Suprapubic skin (tissue), 4 donors: ENCODE measurements at regions not wholly inside any gene's neighbourhood (a gene's known extent, or its start where the extent isn't known, plus 50 kb on each side); places are given as distances from the start of the nearest gene placed in this dataset.

Experiments
- DNase-seq, 2 donors: peaks; one replicate each; pipeline ENCODE4 v3.0.0-alpha.2; 2019; ENCODE audit warnings: low spot score in 2 of 2
- H3K27ac ChIP-seq: fragments of 200-600 bp; sonication (generic); one replicate; pipeline ENCODE4 v1.5.1; 2019
- H3K27me3 ChIP-seq: fragments of 200-600 bp; sonication (generic); one replicate; pipeline ENCODE4 v1.5.1; 2019
- H3K36me3 ChIP-seq: fragments of 200-600 bp; sonication (generic); one replicate; pipeline ENCODE4 v1.5.1; 2019
- H3K4me1 ChIP-seq: fragments of 200-600 bp; sonication (generic); one replicate; pipeline ENCODE4 v1.5.1; 2019
- H3K4me3 ChIP-seq: fragments of 200-600 bp; sonication (generic); one replicate; pipeline ENCODE4 v1.5.1; 2019; ENCODE audit warnings: mild to moderate bottlenecking
- H3K9me3 ChIP-seq: fragments of 200-600 bp; sonication (generic); one replicate; pipeline ENCODE4 v1.5.1; 2019
- EP300 ChIP-seq: sonication (generic); formaldehyde crosslinking; IDR thresholded peaks from one replicate; pipeline ENCODE4 v1.6.1; 2017; ENCODE audit warnings: antibody characterized with exemption
- POLR2A ChIP-seq, 2 donors: fragments of 450-650 bp; IDR thresholded peaks; one replicate each; pipeline ENCODE4 v1.6.1; 2017; ENCODE audit warnings: antibody characterized with exemption in 2 of 2, mild to moderate bottlenecking in 2 of 2, moderate library complexity in 2 of 2
- POLR2AphosphoS5 ChIP-seq, 3 donors: sonication (generic); formaldehyde crosslinking; IDR thresholded peaks; one replicate each; pipeline ENCODE4 v1.6.1; 2017; ENCODE audit warnings: antibody characterized with exemption in 3 of 3
- WGBS: methylation state at CpG from one replicate; pipeline ENCODE4 v1.1.5; 2018; 5-methylcytosine and 5-hydroxymethylcytosine counted together
- TF ChIP-seq, protein P1 (sequence below), 2 donors: fragments of 200-600 bp in 1 of 2; fragments of 450-650 bp in 1 of 2; sonication (generic) in 1 of 2; IDR thresholded peaks; one replicate each; pipeline ENCODE4 v1.5.1; 2016 to 2019; ENCODE audit warnings: antibody characterized with exemption in 2 of 2, mild to moderate bottlenecking in 1 of 2, moderate library complexity in 1 of 2

DNA sequence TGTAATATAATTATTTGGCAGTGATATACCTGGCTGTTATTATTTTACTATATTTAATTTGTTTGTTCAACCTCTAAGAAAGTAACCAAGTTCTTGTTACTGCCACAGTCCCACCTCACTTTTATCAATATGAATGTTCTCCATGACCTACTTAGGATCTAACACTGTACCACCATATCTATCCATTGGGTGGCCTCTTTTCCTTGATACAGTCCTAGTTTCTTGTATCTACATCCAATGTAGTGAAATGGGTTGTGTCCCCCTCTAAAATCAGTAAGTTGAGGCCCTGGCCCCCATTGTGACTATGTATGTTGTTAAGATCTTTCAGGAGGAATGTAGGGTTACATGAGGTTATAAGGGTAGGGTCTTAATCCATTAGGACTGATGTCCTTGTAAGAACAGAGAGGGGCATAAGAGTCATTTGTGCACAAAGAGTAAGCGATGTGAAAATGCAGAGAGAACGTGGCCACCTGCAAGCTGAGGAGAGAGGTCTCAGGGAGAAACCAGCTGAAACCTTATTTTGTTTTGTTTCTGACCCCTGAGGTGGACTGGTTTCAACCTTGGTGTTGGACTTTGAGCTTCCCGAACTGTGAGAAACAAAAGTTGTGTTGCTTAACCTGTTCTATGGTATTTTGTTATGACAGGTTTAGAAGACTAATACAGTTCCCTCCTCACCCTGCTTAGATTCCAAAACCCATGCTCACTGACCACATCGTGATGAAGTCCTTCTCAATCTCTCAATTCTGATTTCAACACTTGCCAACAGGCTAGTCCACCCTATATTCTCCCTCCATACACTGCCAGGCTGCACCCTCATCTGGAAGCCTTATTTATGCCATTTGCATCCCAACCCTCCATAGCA lies 387.3 kb upstream of the EPHA7 start:
- no peak overlapping the region for H3K4me3 ChIP-seq
- H3K9me3 ChIP-seq: peaks cover 2% of the 10 kb centered on the region
- H3K36me3 ChIP-seq: no peaks in the 10 kb centered on the region
- no peak for DNase-seq
- 82% methylated on average over 4 of the region's 4 CpGs for WGBS
- no peak overlapping the region for H3K27ac ChIP-seq
- H3K27me3 ChIP-seq: no peaks in the 10 kb centered on the region
- TF ChIP-seq POLR2AphosphoS5 (IDR thresholded peaks at IDR 0.05): no peak
- TF ChIP-seq, protein P1, sequence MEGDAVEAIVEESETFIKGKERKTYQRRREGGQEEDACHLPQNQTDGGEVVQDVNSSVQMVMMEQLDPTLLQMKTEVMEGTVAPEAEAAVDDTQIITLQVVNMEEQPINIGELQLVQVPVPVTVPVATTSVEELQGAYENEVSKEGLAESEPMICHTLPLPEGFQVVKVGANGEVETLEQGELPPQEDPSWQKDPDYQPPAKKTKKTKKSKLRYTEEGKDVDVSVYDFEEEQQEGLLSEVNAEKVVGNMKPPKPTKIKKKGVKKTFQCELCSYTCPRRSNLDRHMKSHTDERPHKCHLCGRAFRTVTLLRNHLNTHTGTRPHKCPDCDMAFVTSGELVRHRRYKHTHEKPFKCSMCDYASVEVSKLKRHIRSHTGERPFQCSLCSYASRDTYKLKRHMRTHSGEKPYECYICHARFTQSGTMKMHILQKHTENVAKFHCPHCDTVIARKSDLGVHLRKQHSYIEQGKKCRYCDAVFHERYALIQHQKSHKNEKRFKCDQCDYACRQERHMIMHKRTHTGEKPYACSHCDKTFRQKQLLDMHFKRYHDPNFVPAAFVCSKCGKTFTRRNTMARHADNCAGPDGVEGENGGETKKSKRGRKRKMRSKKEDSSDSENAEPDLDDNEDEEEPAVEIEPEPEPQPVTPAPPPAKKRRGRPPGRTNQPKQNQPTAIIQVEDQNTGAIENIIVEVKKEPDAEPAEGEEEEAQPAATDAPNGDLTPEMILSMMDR (IDR thresholded peaks at IDR 0.05): no peak
- no peak for TF ChIP-seq EP300
- no peak for TF ChIP-seq POLR2A (IDR thresholded peaks at IDR 0.05)
- no peaks in the 10 kb centered on the region for H3K4me1 ChIP-seq

DNA sequence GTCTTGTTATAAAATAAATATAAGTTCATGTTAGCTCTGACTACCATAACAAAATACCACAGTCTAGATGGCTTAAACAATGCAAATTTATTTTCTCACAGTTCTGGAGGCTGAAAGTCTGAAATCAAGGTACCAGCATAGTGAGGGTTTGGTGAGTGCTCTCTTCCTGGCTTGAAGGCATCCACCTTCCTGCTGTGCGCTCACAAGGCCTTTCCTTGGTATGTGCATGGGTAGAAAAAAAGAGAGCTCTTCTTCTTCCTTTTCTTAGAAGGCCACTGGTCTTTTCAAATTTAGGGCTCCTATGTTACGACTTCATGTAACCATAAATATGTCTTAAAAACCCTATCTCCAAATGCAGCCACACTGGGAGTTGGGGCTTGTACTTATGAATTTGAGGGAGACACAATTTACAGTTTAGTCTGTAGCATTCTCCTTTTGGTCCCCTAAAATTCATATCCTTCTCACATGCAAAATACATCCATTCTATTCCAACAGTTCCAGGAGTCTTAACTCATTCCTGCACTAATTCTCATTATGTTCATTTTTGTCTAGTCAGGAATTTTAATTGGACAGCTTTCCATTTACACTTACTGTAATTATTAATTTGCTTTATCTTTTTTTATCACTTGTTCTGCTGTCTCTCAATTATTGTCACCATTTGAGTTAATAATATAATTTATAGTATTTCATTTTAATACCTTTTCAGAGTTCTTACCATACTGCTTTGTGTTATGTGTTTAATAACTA lies 381.9 kb upstream of the EPHA7 start:
- Histone ChIP-seq H3K4me1 (no peaks in the 10 kb centered on the region), H3K9me3 (no peaks in the 10 kb centered on the region), H3K36me3 (no peaks in the 10 kb centered on the region), H3K4me3 (no peak overlapping the region), H3K27ac (no peak overlapping the region), H3K27me3 (no peaks in the 10 kb centered on the region)
- no peak for DNase-seq
- 75% methylated on average over 2 of the region's 2 CpGs for WGBS
- TF ChIP-seq POLR2A (IDR thresholded peaks at IDR 0.05) (no peak), POLR2AphosphoS5 (IDR thresholded peaks at IDR 0.05) (no peak), EP300 (no peak)
- TF ChIP-seq, protein P1 (IDR thresholded peaks at IDR 0.05): no peak

DNA sequence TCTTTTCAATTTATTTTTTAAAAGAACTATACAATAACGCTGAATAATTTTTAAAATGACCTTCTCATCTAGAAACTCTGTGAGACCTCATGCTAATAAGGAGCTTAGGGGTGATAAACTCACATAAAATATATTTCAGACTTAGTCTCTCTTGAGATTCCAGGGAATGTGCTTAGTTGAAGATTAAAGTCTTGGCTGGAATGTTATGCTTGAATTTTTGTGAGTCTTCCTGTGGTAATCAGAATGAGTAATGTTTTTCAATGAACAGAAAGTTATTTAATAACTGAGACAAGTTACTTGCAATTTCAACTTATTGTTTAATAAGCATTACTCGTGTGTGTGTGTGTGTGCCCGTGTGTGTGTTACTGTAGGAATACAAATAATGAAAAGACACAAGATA lies 379.9 kb upstream of the EPHA7 start:
- Histone ChIP-seq H3K27ac (no peak overlapping the region), H3K36me3 (no peaks in the 10 kb centered on the region), H3K4me3 (no peak overlapping the region), H3K4me1 (no peaks in the 10 kb centered on the region), H3K9me3 (no peaks in the 10 kb centered on the region), H3K27me3 (no peaks in the 10 kb centered on the region)
- DNase-seq: no peak
- TF ChIP-seq EP300 (no peak), POLR2AphosphoS5 (IDR thresholded peaks at IDR 0.05) (no peak), POLR2A (IDR thresholded peaks at IDR 0.05) (no peak)
- TF ChIP-seq, protein P1 (IDR thresholded peaks at IDR 0.05): no peak
- 72% methylated on average over 3 of the region's 3 CpGs for WGBS

DNA sequence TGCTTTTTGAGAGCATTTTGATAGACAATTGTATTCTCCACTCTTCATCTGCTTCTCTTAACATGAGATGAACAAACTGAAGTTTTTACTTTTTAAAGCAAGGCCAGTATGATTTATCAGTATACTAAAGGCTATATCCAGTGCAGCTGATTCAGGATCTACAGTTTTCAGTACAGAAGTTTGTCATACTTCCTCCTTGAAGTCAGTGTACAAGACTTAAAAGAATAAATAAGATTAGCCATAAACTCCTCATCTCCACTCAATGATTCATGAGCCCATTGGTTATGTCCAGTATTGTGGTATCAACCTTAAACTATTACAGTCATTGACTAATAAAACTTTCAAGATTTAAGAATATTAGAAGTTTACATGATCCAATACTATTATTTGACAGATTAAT lies 374.8 kb upstream of the EPHA7 start:
- TF ChIP-seq POLR2A (IDR thresholded peaks at IDR 0.05) (no peak), POLR2AphosphoS5 (IDR thresholded peaks at IDR 0.05) (no peak), EP300 (no peak)
- TF ChIP-seq, protein P1 (IDR thresholded peaks at IDR 0.05): no peak
- Histone ChIP-seq H3K4me3 (no peak overlapping the region), H3K27me3 (no peaks in the 10 kb centered on the region), H3K4me1 (no peaks in the 10 kb centered on the region), H3K9me3 (no peaks in the 10 kb centered on the region), H3K36me3 (no peaks in the 10 kb centered on the region), H3K27ac (no peak overlapping the region)
- no peak for DNase-seq

DNA sequence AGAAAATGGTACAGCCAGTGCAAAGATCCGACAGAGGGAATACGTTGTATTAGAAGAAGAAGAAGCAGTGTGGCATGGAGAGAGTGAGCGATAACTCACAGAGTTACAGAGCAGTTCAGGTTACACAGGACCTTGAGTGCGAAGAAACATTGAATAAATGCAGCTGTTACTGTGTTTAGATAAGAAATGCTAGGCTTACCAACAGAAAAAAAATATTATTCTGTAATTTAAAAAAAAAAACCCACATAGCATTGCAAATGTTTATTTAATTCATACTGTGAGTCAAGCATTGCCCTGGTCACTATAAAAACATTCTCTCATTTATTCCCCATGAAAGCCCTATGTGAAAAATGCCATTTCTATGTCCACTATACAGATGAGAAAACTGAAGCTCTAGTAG lies 373.4 kb upstream of the EPHA7 start:
- 82% methylated on average over 4 of the region's 4 CpGs for WGBS

More for the DNA sequence above, 373.4 kb upstream of the EPHA7 start:
- no peaks in the 10 kb centered on the region for H3K9me3 ChIP-seq
- DNase-seq: no peak
- H3K27me3 ChIP-seq: no peaks in the 10 kb centered on the region
- H3K27ac ChIP-seq: no peak overlapping the region
- H3K4me1 ChIP-seq: no peaks in the 10 kb centered on the region
- H3K4me3 ChIP-seq: no peak overlapping the region
- TF ChIP-seq POLR2AphosphoS5 (IDR thresholded peaks at IDR 0.05) (no peak), EP300 (no peak), POLR2A (IDR thresholded peaks at IDR 0.05) (no peak)
- TF ChIP-seq, protein P1 (IDR thresholded peaks at IDR 0.05): no peak
- H3K36me3 ChIP-seq: no peaks in the 10 kb centered on the region
